Activated T-cell treated with anti-CD3 and anti-CD28 coated beads, Interleukin-2, amount 50 U/mL, for 72 hours (primary cell): ENCODE measurements at regions not wholly inside any gene's neighbourhood (a gene's known extent, or its start where the extent isn't known, plus 50 kb on each side); places are given as distances from the start of the nearest gene placed in this dataset.
A peak's percentile ranks its signal among the peaks of the same experiment; 100 is the strongest.

Source experiments
- ATAC-seq, 2 donors: fragments of 150-1000 bp; cut with Tn5 transposase; replicated peaks in 1 of 2; 2 replicates each; pipeline ENCODE4 v1.10.0; 2021; ENCODE audit warnings: moderate library complexity in 2 of 2, mild to moderate bottlenecking in 1 of 2
- DNase-seq, 2 donors: peaks; one replicate each; pipeline ENCODE4 v3.0.0; 2021 to 2022; ENCODE audit warnings: mixed read lengths in 1 of 2
- H3K27ac Mint-ChIP-seq: one replicate; pipeline ENCODE4 v1.8.0; 2022; ENCODE audit warnings: mild to moderate bottlenecking, moderate library complexity, mixed read lengths
- H3K27me3 Mint-ChIP-seq: one replicate; pipeline ENCODE4 v1.8.0; 2022; ENCODE audit warnings: low read depth, mixed read lengths
- H3K36me3 Mint-ChIP-seq, 2 donors: one replicate each; pipeline ENCODE4 v1.8.0; 2022; ENCODE audit warnings: mixed read lengths in 2 of 2, mild to moderate bottlenecking in 1 of 2; ENCODE audit not compliant: insufficient read depth in 2 of 2
- H3K4me1 Mint-ChIP-seq: one replicate; pipeline ENCODE4 v1.8.0; 2022; ENCODE audit warnings: low read depth, mixed read lengths
- H3K4me3 Mint-ChIP-seq, 2 donors: one replicate each; pipeline ENCODE4 v1.8.0; 2022; ENCODE audit warnings: mild to moderate bottlenecking in 2 of 2, mixed read lengths in 2 of 2, moderate library complexity in 2 of 2
- H3K9me3 Mint-ChIP-seq, 2 donors: one replicate each; pipeline ENCODE4 v1.8.0; 2022; ENCODE audit warnings: mixed read lengths in 2 of 2

DNA sequence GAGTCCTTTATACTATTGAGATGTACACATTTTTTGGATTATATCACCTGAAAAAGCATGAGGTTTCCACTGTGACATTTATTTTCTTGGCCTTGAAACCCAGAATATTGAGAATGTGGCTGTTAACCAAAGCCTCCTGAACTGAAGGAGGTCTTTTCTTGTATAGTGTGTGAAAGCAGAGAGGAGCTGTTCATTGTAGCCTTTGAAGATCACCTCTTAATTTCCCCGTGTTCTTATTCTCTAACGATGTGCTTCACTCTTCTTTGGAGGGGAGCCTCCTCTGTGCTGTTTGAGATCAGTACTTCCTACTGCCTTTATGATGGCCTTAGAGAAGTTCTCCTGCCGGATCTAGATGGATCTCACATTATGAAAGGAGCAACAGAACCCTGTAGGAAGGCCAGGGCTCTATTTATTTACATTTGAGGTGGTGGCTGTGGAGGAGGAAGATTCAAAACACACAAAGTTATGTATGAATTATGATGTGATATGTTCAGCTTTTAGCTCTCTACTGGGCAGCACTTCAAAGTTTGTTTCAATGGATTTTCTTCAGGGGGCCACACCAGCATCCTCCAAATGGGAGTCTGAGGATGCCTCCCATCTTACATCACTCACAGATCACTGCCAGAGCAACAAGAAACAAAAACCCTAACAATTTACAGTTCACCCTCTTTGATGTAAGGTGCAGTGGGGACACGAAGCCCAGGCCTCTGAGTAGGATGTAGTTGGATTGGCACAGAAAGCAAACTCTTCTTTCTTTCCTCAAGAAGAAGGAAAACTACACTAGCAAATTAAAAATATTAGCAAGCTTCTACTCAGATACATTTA lies 322.3 kb downstream of the DLEU7 start:
- no peak for DNase-seq
- Mint-ChIP-seq H3K27ac (no peak overlapping the region), H3K36me3 (no peaks in the 10 kb centered on the region), H3K27me3 (no peaks in the 10 kb centered on the region), H3K9me3 (no peaks in the 10 kb centered on the region), H3K4me1 (peaks cover under 1% of the 10 kb centered on the region), H3K4me3 (no peak overlapping the region)
- ATAC-seq: no peak

DNA sequence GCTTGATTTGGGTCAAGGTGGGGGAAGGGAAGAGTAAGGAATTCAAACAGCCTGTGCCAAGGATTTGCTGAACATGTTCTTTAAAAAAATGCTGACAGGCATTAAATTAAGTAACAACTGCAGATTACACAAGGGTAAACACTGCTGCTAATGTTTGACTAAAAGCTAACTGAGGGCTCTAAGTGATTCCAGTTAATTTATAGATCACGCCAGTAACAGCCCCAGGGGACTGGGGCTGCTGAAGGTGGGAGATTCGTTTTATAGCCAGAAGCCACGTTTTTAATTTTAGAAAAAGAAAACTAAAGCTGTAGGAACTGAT lies 321.7 kb downstream of the DLEU7 start:
- Mint-ChIP-seq H3K4me1 (peaks cover 6% of the 10 kb centered on the region), H3K27ac (no peak overlapping the region), H3K36me3 (no peaks in the 10 kb centered on the region), H3K27me3 (no peaks in the 10 kb centered on the region), H3K9me3 (no peaks in the 10 kb centered on the region), H3K4me3 (no peak overlapping the region)
- ATAC-seq (no peak), DNase-seq (no peak)

DNA sequence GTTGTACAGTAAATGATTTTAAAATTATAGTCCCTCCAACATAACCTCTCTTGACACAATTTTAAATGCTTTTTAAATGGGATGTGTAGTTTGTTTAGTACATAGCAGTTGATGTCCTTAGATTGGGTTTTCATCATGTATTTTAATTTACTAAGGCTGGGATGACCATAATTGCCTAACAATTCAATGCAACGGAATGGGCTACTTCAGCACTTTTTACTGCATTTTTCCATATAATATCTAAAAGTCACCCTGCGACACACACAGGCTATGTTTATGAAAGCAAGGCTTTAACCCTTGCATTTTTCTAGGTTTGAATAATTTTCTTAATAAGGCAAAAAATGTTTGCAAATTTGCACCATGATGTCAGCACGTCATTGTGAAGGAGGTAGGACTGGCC lies 321.0 kb downstream of the DLEU7 start:
- Mint-ChIP-seq H3K4me1 (peaks cover 11% of the 10 kb centered on the region), H3K4me3 (no peak overlapping the region), H3K36me3 (no peaks in the 10 kb centered on the region), H3K27ac (no peak overlapping the region), H3K27me3 (peaks cover 2% of the 10 kb centered on the region), H3K9me3 (no peaks in the 10 kb centered on the region)
- DNase-seq (no peak), ATAC-seq (no peak)

DNA sequence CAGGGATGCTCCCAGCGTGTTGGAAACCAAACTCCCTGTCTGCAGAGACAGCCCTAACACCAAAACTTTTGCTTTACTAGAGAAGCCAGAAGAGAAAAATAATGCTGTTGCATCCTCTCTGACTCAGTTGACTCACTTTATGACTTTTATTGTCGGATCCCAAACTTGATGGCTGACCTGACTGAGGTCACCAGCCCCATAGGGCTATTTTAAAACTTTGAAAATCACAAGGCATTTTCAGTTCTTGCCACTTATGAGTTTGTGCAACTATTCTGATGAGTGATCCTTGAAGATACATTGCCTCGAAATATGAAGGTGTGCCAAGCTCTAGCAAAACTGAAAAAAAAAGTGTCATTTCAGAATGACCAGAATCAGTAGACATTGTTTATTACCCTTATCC lies 320.2 kb downstream of the DLEU7 start:
- H3K4me3 Mint-ChIP-seq: no peak overlapping the region
- DNase-seq (no peak), ATAC-seq (peak in 1 of 2 donors; percentile 47)
- peaks cover 19% of the 10 kb centered on the region for H3K4me1 Mint-ChIP-seq
- no peaks in the 10 kb centered on the region for H3K9me3 Mint-ChIP-seq
- H3K27ac Mint-ChIP-seq: no peak overlapping the region
- no peaks in the 10 kb centered on the region for H3K36me3 Mint-ChIP-seq
- H3K27me3 Mint-ChIP-seq: peaks cover 6% of the 10 kb centered on the region

DNA sequence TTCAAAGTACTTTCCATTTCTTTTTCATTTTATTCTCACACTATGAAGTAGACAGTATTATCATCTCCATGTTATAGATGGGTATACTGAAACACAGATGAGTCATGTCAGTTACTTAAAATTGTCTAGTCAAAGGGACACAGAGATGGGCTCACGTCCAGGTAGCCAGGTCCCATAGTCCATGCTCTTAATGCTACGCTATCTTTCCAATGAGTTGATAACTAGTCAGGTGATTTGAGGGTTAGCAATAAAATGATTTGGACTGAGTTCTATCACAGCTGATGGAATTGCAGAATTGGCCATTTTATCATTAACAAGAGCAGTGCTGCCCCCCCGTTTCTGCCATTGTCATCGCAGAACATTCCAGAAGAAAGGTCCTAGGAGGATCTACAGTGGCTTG lies 318.9 kb downstream of the DLEU7 start:
- no peak overlapping the region for H3K4me3 Mint-ChIP-seq
- H3K27ac Mint-ChIP-seq: no peak overlapping the region
- no peaks in the 10 kb centered on the region for H3K36me3 Mint-ChIP-seq
- DNase-seq (no peak), ATAC-seq (no peak)
- no peaks in the 10 kb centered on the region for H3K9me3 Mint-ChIP-seq
- peaks cover 10% of the 10 kb centered on the region for H3K27me3 Mint-ChIP-seq
- peaks cover 32% of the 10 kb centered on the region for H3K4me1 Mint-ChIP-seq

DNA sequence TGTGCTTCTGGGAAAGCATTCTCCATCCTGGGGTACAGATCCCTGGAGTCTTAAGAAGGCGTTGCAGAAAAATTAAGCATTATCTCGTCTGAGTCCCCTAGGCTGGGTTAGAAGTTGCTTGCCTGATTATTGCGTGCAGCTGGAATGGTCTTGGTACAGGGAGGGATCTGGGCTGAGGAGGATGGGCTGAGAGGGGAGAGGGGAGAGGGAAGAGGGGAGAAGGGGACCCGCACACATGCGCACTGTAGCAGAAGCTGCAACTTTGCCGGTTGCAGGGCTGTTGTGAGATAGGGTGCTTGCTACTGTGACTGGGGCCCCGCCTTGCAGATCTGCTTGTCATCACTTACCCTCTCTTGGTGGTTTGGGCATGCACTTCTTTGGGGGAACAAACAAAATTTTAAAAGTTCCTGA lies 316.8 kb downstream of the DLEU7 start:
- H3K9me3 Mint-ChIP-seq: no peaks in the 10 kb centered on the region
- ATAC-seq (no peak), DNase-seq (no peak)
- peaks cover 34% of the 10 kb centered on the region for H3K4me1 Mint-ChIP-seq
- H3K27ac Mint-ChIP-seq: no peak overlapping the region
- H3K36me3 Mint-ChIP-seq: no peaks in the 10 kb centered on the region
- peaks cover 12% of the 10 kb centered on the region for H3K27me3 Mint-ChIP-seq
- no peak overlapping the region for H3K4me3 Mint-ChIP-seq

DNA sequence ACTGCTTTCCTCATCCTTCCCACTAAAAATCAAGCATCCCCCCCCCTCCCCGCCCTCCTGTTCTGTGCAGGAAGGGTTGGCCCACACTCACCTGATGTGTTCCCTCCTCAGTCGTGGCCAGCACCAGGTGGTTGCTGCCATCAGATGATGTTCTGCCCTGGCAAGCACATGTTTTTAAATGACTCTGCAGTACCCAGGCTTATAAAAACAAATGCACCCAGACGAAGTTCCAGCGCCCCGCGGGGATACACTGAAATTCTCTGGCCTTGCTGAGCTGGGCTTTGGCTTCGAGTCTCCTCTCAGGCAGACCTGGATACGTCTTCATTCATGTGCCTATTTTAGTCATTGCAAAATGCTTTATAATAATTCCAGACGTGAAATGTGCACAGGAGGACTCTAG lies 316.3 kb downstream of the DLEU7 start:
- H3K27ac Mint-ChIP-seq: no peak overlapping the region
- H3K4me1 Mint-ChIP-seq: peaks cover 34% of the 10 kb centered on the region
- DNase-seq (no peak), ATAC-seq (no peak)
- no peak overlapping the region for H3K4me3 Mint-ChIP-seq
- no peaks in the 10 kb centered on the region for H3K36me3 Mint-ChIP-seq
- no peaks in the 10 kb centered on the region for H3K9me3 Mint-ChIP-seq
- H3K27me3 Mint-ChIP-seq: peaks cover 12% of the 10 kb centered on the region

DNA sequence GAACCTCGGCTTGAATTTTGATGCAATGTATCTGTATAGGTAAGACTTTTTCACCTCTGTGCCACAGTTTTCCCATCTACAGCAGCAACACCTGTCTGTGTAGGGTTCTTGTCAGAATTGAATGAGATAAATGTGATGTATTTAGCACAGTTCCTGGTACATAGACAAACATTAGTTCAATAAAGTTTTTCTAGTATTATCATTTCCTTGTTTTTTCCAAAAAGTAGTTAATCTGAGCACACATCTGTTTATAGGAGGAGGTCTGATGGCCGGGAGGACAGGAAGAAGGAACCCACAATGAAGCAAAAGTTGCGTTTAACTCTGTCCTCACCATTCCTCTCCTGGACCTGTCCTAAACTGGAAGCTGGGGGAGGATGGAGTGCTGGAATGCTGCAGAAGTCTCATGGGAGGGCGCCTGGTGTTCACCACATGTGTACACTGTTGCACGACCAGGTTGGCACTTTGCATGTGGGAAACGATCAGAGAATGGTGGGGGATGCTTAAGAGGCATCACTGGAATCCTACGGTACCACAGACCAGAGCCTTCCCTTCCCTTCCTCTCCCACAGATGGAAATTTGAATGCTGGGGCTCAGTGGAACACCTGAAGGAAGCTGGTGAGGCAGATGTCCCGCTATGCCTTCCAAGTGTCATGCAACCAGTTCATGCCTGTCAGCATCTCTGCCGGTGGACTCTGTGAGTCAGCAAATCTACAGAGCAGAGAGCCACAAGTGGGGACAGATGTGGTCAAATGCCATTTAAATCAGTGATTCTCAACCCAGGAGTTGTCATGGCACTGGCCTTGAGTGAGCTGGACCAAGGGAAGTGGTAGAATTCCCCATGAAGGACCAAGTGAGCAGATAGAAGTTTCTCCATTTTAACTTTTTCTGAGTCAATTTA lies 315.6 kb downstream of the DLEU7 start:
- DNase-seq (peak in 1 of 2 donors; percentile 3), ATAC-seq (peak in 1 of 2 donors; percentile 21)
- Mint-ChIP-seq H3K27me3 (peaks cover 15% of the 10 kb centered on the region), H3K27ac (no peak overlapping the region), H3K36me3 (no peaks in the 10 kb centered on the region), H3K4me3 (no peak overlapping the region), H3K4me1 (peaks cover 34% of the 10 kb centered on the region), H3K9me3 (no peaks in the 10 kb centered on the region)

DNA sequence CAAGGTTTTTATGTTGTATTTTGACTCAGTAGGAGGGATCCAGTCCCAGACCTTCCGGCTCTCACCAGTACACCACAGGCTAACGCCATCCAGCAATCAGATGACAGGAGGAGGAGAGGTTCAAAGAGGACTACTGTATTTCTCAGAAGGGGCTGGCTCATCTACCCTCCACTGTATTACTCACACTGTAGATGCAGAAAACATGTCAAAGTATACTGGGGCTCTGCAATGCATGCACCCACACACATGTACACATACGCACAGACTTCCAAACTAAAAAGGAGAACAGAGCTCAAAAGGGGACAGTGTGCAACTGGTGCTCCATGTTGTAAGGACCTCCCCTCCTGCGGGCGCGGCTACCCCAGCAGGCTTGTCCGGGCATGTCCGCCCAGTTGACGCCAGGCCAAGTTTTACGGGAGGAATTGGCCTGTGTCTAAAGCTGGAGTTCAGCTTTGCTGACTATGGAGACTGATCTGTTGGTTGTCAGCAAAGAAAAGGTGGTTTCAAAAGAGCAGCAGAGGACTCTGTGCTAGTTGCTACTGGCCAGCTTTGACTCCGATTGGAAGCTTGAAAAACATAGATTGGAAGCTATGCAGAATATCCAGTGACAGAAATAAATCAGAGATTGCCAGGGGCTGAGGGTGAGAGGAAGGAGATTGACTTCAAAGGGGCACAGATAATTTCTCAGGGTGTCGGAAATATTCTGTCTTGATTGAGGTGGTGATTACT lies 314.2 kb downstream of the DLEU7 start:
- DNase-seq (peak; percentile 16 to 46), ATAC-seq (peak; percentile 95 to 99)
- Mint-ChIP-seq H3K27ac (no peak overlapping the region), H3K36me3 (no peaks in the 10 kb centered on the region), H3K4me1 (peaks cover 34% of the 10 kb centered on the region), H3K4me3 (no peak overlapping the region), H3K27me3 (peaks cover 19% of the 10 kb centered on the region), H3K9me3 (peaks cover 0 to 3% of the 10 kb centered on the region in 2 donors)

DNA sequence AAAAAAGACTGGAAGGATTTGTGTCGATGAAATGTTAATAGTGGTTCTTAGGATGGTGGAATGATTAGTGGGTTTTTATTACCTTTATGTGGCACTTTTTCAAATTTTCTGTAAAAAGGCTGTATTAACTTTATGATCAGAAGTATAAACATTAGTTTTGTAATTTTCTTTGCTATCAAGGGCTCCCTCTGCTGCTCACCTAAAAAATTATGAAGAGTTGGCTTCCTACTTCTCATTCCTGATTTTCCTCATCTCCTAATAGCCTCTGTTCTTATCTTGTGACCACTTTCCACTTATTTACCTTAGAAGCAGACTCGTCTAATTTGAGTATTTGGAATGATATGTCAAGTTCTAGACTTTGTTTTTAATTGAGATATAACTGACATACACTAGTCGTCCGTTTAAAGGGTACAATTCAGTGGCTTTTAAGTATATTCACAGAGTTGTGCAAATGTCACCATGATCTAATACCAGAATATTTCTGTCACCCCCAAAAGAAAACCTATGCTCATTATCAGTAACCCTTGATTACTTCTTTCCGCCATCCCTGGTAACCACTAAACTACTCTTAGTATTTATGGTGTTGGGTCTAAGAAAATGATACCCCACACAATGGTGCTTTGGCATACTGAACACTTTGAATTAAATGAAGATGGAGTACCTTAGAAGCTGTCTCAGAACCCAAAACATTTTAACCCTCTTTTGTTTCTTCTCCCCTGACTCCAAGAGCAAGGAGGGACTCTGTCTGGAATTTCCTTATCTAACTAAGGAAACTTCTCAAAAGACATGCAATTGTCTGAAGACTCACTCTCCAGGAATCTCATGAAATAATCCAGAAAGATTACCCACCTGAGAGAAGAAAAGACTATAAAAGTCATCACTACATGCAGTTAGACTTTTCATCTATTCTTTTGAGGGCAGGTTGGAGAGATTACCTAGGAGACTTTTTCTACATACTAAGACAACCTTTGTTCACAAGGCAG lies 311.3 kb downstream of the DLEU7 start:
- ATAC-seq: no peak
- Mint-ChIP-seq H3K4me1 (peaks cover 26% of the 10 kb centered on the region), H3K27me3 (peaks cover 19% of the 10 kb centered on the region), H3K36me3 (peaks cover 6 to 20% of the 10 kb centered on the region in 2 donors), H3K9me3 (peaks cover 8 to 12% of the 10 kb centered on the region in 2 donors), H3K4me3 (no peak overlapping the region), H3K27ac (no peak overlapping the region)
- no peak for DNase-seq

DNA sequence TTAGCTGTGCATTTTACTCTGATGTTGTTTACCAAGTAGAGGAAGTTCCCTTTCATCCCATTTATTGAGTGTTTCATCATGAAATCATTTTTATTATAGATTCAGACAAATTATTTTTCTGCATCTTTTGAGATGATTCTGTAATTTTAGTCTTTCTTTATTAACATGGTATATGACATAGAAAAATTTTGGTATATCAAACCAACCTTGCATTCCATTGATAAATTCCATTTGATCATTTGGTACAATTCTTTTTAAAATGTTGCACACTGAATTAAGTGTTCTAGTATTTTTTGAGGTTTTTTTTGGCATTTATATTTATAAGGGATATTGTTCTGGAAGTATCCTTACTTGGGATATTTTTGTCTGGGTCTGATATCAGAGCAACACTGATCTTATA lies 308.4 kb downstream of the DLEU7 start:
- H3K4me1 Mint-ChIP-seq: no peaks in the 10 kb centered on the region
- no peak overlapping the region for H3K4me3 Mint-ChIP-seq
- no peak overlapping the region for H3K27ac Mint-ChIP-seq
- peaks cover 11 to 15% of the 10 kb centered on the region in 2 donors for H3K9me3 Mint-ChIP-seq
- DNase-seq: no peak
- H3K27me3 Mint-ChIP-seq: peaks cover 6% of the 10 kb centered on the region
- H3K36me3 Mint-ChIP-seq: peaks cover 8 to 24% of the 10 kb centered on the region in 2 donors
- ATAC-seq: no peak

DNA sequence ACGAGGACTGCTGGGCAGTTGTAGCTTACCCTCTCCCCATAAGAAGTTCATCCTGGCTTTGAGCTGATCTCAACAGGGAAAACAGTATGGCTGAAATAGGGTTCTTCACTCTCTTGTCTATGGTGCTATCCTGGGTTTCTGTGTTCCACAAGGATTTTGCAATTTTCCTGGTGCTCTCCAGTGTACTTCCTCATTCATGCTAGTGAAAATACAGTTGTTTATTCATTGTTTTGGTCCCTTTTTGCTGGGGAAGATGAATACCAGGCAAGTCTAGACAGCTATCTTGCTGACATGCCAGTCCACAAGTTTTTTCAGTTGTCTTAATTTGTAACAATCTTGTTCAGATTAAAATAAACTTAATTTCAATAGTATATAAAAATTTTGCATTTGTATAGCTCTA lies 306.5 kb downstream of the DLEU7 start:
- Mint-ChIP-seq H3K4me1 (no peaks in the 10 kb centered on the region), H3K27ac (no peak overlapping the region), H3K4me3 (no peak overlapping the region), H3K36me3 (peaks cover 8 to 24% of the 10 kb centered on the region in 2 donors), H3K9me3 (peaks cover 11 to 15% of the 10 kb centered on the region in 2 donors), H3K27me3 (peaks cover 6% of the 10 kb centered on the region)
- ATAC-seq (no peak), DNase-seq (no peak)
